ENCODE measurements at regions not wholly inside any gene's neighbourhood (a gene's known extent, or its start where the extent isn't known, plus 50 kb on each side); places are given as distances from the start of the nearest gene placed in this dataset.

GRCh38 chr1:55689800-55690199 lies 474.6 kb upstream of the USP24 start:
- Histone ChIP-seq H3K9ac (ENCODE audit: control insufficient read depth, insufficient read depth, low read length) (no peak overlapping the region), H3K36me3 (ENCODE audit: control insufficient read depth in 2 of 2, insufficient read depth in 2 of 2, low read length in 1 of 2) (no peaks in the 10 kb centered on the region), H3K9me3 (replicated peaks; ENCODE audit: control insufficient read depth, insufficient read depth, low read length) (no peaks in the 10 kb centered on the region), H3K27ac (ENCODE audit: control insufficient read depth, insufficient read depth) (no peak overlapping the region), H3K79me2 (ENCODE audit: control insufficient read depth, insufficient read depth, low read length) (no peaks in the 10 kb centered on the region), H2AFZ (ENCODE audit: control insufficient read depth, low read depth, low read length) (no peak overlapping the region), H3K4me1 (ENCODE audit: control insufficient read depth, insufficient read depth, low read length) (no peaks in the 10 kb centered on the region), H3K4me2 (ENCODE audit: control insufficient read depth, insufficient read depth) (no peak overlapping the region), H4K20me1 (ENCODE audit: control insufficient read depth, insufficient read depth) (no peaks in the 10 kb centered on the region), H3K4me3 (no peak overlapping the region), H3K27me3 (replicated peaks in 1 of 2; ENCODE audit: control insufficient read depth in 2 of 2, insufficient read depth in 2 of 2, low read length in 1 of 2) (no peaks in the 10 kb centered on the region; a peak in 1 of 4 replicates)
- in situ Hi-C loops (cut with MboI) (no loop called here), intact Hi-C loops (cut with micrococcal nuclease; ENCODE audit: unreplicated experiment) (no loop called here)
- FAIRE-seq (no peak), ATAC-seq (no peak), DNase-seq (ENCODE audit: low read depth, low spot score) (no peak)
- WGBS (ENCODE audit: insufficient coverage, insufficient replicate concordance, low lambda C conversion rate, missing lambda C conversion rate): 67% methylated on average over 3 of the region's 3 CpGs
- RAD21 ChIA-PET (ENCODE audit: unreplicated experiment): no interaction called here
- BruUV-seq (replicated peaks): no TSS peak
- POLR2A ChIA-PET: no interaction called here
- CTCF ChIA-PET: interaction anchor here (0.7 kb wide), 1 partner anchor 895 kb away, joined by 3 read pairs; no protein-coding TSS in a partner anchor
- SMC1A ChIA-PET (ENCODE audit: uncharacterized antibody, unreplicated experiment): no interaction called here
- no peak for TF ChIP-seq CTCF (IDR thresholded peaks at IDR 0.05 in 2 of 3, conservative IDR thresholded peaks at IDR 0.05 in 1 of 3; ENCODE audit: control insufficient read depth in 2 of 3, extremely low read depth in 1 of 3, insufficient read depth in 1 of 3, low read depth in 3 of 3, low read length in 3 of 3)
- no peak for TF ChIP-seq NR2C2 (IDR thresholded peaks at IDR 0.05; ENCODE audit: borderline replicate concordance, control insufficient read depth, insufficient read length, low read depth)
- no peak for TF ChIP-seq ZNF207 (IDR thresholded peaks at IDR 0.05; ENCODE audit: borderline replicate concordance)
- no peak for TF ChIP-seq RELA (IDR thresholded peaks at IDR 0.05; ENCODE audit: borderline replicate concordance, partially characterized antibody)

DNA sequence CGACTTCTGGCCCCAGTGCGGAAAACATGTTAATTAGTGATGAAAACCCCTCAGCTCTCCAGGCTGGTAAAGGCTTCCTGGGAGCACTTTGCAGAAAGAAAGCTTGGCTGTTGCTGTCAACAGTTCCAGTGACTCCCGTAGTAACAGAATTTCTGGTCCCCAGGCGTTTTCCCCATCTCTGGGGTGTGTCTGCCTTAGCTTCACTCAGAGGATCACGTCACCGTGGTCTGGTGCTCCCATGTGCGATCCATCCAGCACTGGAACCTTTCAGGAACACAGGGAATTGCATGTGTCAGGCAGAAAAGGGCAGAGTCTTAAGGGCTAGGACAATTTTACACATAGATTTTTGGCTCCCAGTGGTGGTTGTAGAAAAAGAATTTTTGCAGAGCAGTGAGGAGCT lies 470.4 kb upstream of the USP24 start:
- ChIA-PET CTCF (no interaction called here), RAD21 (ENCODE audit: unreplicated experiment) (no interaction called here), POLR2A (no interaction called here), SMC1A (ENCODE audit: uncharacterized antibody, unreplicated experiment) (interaction anchor here (0.9 kb wide), 1 partner anchor 10 kb away, joined by 3 read pairs; no protein-coding TSS in a partner anchor)
- FAIRE-seq (no peak), ATAC-seq (no peak), DNase-seq (ENCODE audit: low read depth, low spot score) (no peak)
- WGBS (ENCODE audit: insufficient coverage, insufficient replicate concordance, low lambda C conversion rate, missing lambda C conversion rate): under 1% methylated on average over 7 of the region's 7 CpGs
- no peaks in the 10 kb centered on the region; a peak in 1 of 4 replicates for H3K27me3 ChIP-seq (replicated peaks in 1 of 2; ENCODE audit: control insufficient read depth in 2 of 2, insufficient read depth in 2 of 2, low read length in 1 of 2)
- no peaks in the 10 kb centered on the region for H3K4me1 ChIP-seq (ENCODE audit: control insufficient read depth, insufficient read depth, low read length)
- H3K9ac ChIP-seq (ENCODE audit: control insufficient read depth, insufficient read depth, low read length): no peak overlapping the region
- intact Hi-C loops (cut with micrococcal nuclease; ENCODE audit: unreplicated experiment) (no loop called here), in situ Hi-C loops (cut with MboI) (no loop called here)
- no peaks in the 10 kb centered on the region for H4K20me1 ChIP-seq (ENCODE audit: control insufficient read depth, insufficient read depth)
- no peaks in the 10 kb centered on the region for H3K36me3 ChIP-seq (ENCODE audit: control insufficient read depth in 2 of 2, insufficient read depth in 2 of 2, low read length in 1 of 2)
- TF ChIP-seq NBN (IDR thresholded peaks at IDR 0.05) (no peak), ZBED1 (IDR thresholded peaks at IDR 0.05; ENCODE audit: borderline replicate concordance) (no peak), BCLAF1 (IDR thresholded peaks at IDR 0.05) (no peak), SP1 (IDR thresholded peaks at IDR 0.05; ENCODE audit: low read depth, low read length) (no peak), EZH2 (IDR thresholded peaks at IDR 0.05; ENCODE audit: borderline replicate concordance, control insufficient read depth, low read depth, low read length) (no peak)
- BruUV-seq (replicated peaks): no TSS peak
- no peak overlapping the region for H3K4me3 ChIP-seq
- H3K4me2 ChIP-seq (ENCODE audit: control insufficient read depth, insufficient read depth): no peak overlapping the region
- no peaks in the 10 kb centered on the region for H3K9me3 ChIP-seq (replicated peaks; ENCODE audit: control insufficient read depth, insufficient read depth, low read length)
- no peak overlapping the region for H3K27ac ChIP-seq (ENCODE audit: control insufficient read depth, insufficient read depth)
- H2AFZ ChIP-seq (ENCODE audit: control insufficient read depth, low read depth, low read length): no peak overlapping the region
- H3K79me2 ChIP-seq (ENCODE audit: control insufficient read depth, insufficient read depth, low read length): no peaks in the 10 kb centered on the region
